BJ (cell line): ENCODE measurements at regions not wholly inside any gene's neighbourhood (a gene's known extent, or its start where the extent isn't known, plus 50 kb on each side); places are given as distances from the start of the nearest gene placed in this dataset.

Experiments
- CTCF ChIA-PET: fragments of 350-600 bp; formaldehyde crosslinking; extraction: SDS; loops from one replicate; lab custom pipeline; 2021; ENCODE audit warnings: antibody characterized with exemption, inconsistent platforms; lab: Yijun Ruan, JAX
- POLR2A ChIA-PET: fragments of 300-600 bp; sonication (Branson Sonifier 250); formaldehyde crosslinking; extraction: SDS; loops from one replicate; lab custom pipeline; 2021; ENCODE audit warnings: antibody characterized with exemption; lab: Charles Lee
- DNase-seq: peaks from one replicate; pipeline ENCODE4 v3.0.0-alpha.2; 2011; ENCODE audit warnings: low read depth
- H3K27me3 ChIP-seq: 2 replicates; pipeline ENCODE4 v1.6.0; 2011; ENCODE audit warnings: low read length; ENCODE audit not compliant: control insufficient read depth, insufficient read depth
- H3K36me3 ChIP-seq: 2 replicates; pipeline ENCODE4 v1.5.1; 2011; ENCODE audit warnings: low read length; ENCODE audit not compliant: control insufficient read depth, insufficient read depth
- H3K4me3 ChIP-seq: 2 replicates; pipeline ENCODE4 v1.5.1; 2011; ENCODE audit warnings: low read depth, mild to moderate bottlenecking, control low read depth, low read length
- CTCF ChIP-seq: IDR thresholded peaks from 2 replicates; pipeline ENCODE4 v1.5.1; 2011; ENCODE audit warnings: low read depth, mild to moderate bottlenecking, control low read depth, inconsistent platforms, low read length, moderate library complexity; ENCODE audit not compliant: insufficient read depth

GRCh38 chr1:190708418-190709057, 230.9 kb upstream of the BRINP3 start:
- Histone ChIP-seq H3K36me3 (no peaks in the 10 kb centered on the region), H3K27me3 (no peaks in the 10 kb centered on the region), H3K4me3 (no peak overlapping the region)
- CTCF ChIA-PET: no interaction called here
- DNase-seq: no peak
- TF ChIP-seq CTCF: no peak
- POLR2A ChIA-PET: no interaction called here

- no peak for TF ChIP-seq CTCF
- Histone ChIP-seq H3K4me3 (no peak overlapping the region), H3K36me3 (no peaks in the 10 kb centered on the region), H3K27me3 (no peaks in the 10 kb centered on the region)
- DNase-seq: no peak
- ChIA-PET POLR2A (no interaction called here), CTCF (no interaction called here)
Observed at GRCh38 chr1:190711069-190711468, 233.4 kb upstream of the BRINP3 start.

GRCh38 chr1:190717055-190717454, 239.4 kb upstream of the BRINP3 start:
- Histone ChIP-seq H3K27me3 (no peaks in the 10 kb centered on the region), H3K4me3 (no peak overlapping the region), H3K36me3 (no peaks in the 10 kb centered on the region)
- no peak for TF ChIP-seq CTCF
- CTCF ChIA-PET: no interaction called here
- POLR2A ChIA-PET: no interaction called here
- DNase-seq: no peak

- CTCF ChIA-PET: no interaction called here
- Histone ChIP-seq H3K36me3 (no peaks in the 10 kb centered on the region), H3K27me3 (no peaks in the 10 kb centered on the region), H3K4me3 (no peak overlapping the region)
- DNase-seq: no peak
- no peak for TF ChIP-seq CTCF
- POLR2A ChIA-PET: no interaction called here
Observed at GRCh38 chr1:190736971-190737590, 259.4 kb upstream of the BRINP3 start.

GRCh38 chr1:190738317-190738716, 260.7 kb upstream of the BRINP3 start:
- H3K4me3 ChIP-seq: no peak overlapping the region
- no peaks in the 10 kb centered on the region for H3K27me3 ChIP-seq
- CTCF ChIA-PET: no interaction called here
- no peak for DNase-seq
- POLR2A ChIA-PET: no interaction called here
- TF ChIP-seq CTCF: no peak
- H3K36me3 ChIP-seq: no peaks in the 10 kb centered on the region
